ENCODE measurements at regions not wholly inside any gene's neighbourhood (a gene's known extent, or its start where the extent isn't known, plus 50 kb on each side); places are given as distances from the start of the nearest gene placed in this dataset.

GRCh38 chr3:40925231-40925630 lies 274.1 kb upstream of the CTNNB1 start:
- TF ChIP-seq CTCF (IDR thresholded peaks at IDR 0.05; ENCODE audit: unreplicated experiment): no peak
- Mint-ChIP-seq H3K36me3 (ENCODE audit: insufficient read depth) (no peaks in the 10 kb centered on the region), H3K9me3 (ENCODE audit: low read depth) (peaks cover 6% of the 10 kb centered on the region), H3K4me1 (ENCODE audit: low read depth) (peaks cover 14% of the 10 kb centered on the region), H3K27ac (no peak overlapping the region), H3K4me3 (ENCODE audit: low read depth) (no peak overlapping the region), H3K27me3 (no peaks in the 10 kb centered on the region)
- no peak for DNase-seq (ENCODE audit: low spot score, unreplicated experiment)

GRCh38 chr3:40930131-40930538 lies 269.2 kb upstream of the CTNNB1 start:
- H3K27me3 Mint-ChIP-seq: no peaks in the 10 kb centered on the region
- H3K9me3 Mint-ChIP-seq (ENCODE audit: low read depth): peaks cover 16% of the 10 kb centered on the region
- peaks cover 1% of the 10 kb centered on the region for H3K36me3 Mint-ChIP-seq (ENCODE audit: insufficient read depth)
- peaks cover 4% of the 10 kb centered on the region for H3K4me1 Mint-ChIP-seq (ENCODE audit: low read depth)
- TF ChIP-seq CTCF (IDR thresholded peaks at IDR 0.05; ENCODE audit: unreplicated experiment): no peak
- no peak overlapping the region for H3K4me3 Mint-ChIP-seq (ENCODE audit: low read depth)
- no peak overlapping the region for H3K27ac Mint-ChIP-seq
- DNase-seq (ENCODE audit: low spot score, unreplicated experiment): no peak

GRCh38 chr3:40930756-40931155 lies 268.5 kb upstream of the CTNNB1 start:
- Mint-ChIP-seq H3K27me3 (no peaks in the 10 kb centered on the region), H3K9me3 (ENCODE audit: low read depth) (peaks cover 16% of the 10 kb centered on the region), H3K4me3 (ENCODE audit: low read depth) (no peak overlapping the region)

GRCh38 chr3:40938591-40938990 lies 260.7 kb upstream of the CTNNB1 start:
- Mint-ChIP-seq H3K27ac (peak overlapping the region; percentile 83), H3K36me3 (ENCODE audit: insufficient read depth) (no peaks in the 10 kb centered on the region), H3K4me1 (ENCODE audit: low read depth) (peaks cover 18% of the 10 kb centered on the region), H3K27me3 (no peaks in the 10 kb centered on the region), H3K9me3 (ENCODE audit: low read depth) (peaks cover 4% of the 10 kb centered on the region), H3K4me3 (ENCODE audit: low read depth) (no peak overlapping the region)
- no peak for TF ChIP-seq CTCF (IDR thresholded peaks at IDR 0.05; ENCODE audit: unreplicated experiment)
- DNase-seq (ENCODE audit: low spot score, unreplicated experiment): no peak

More at GRCh38 chr3:40930756-40931155, 268.5 kb upstream of the CTNNB1 start:
- TF ChIP-seq CTCF (IDR thresholded peaks at IDR 0.05; ENCODE audit: unreplicated experiment): no peak
- Mint-ChIP-seq H3K4me1 (ENCODE audit: low read depth) (peaks cover 1% of the 10 kb centered on the region), H3K36me3 (ENCODE audit: insufficient read depth) (peaks cover 1% of the 10 kb centered on the region), H3K27ac (no peak overlapping the region)
- DNase-seq (ENCODE audit: low spot score, unreplicated experiment): no peak

- H3K4me1 Mint-ChIP-seq (ENCODE audit: low read depth): peaks cover 18% of the 10 kb centered on the region
- no peaks in the 10 kb centered on the region for H3K36me3 Mint-ChIP-seq (ENCODE audit: insufficient read depth)
- no peak overlapping the region for H3K4me3 Mint-ChIP-seq (ENCODE audit: low read depth)
- no peaks in the 10 kb centered on the region for H3K27me3 Mint-ChIP-seq
- peak overlapping the region; percentile 83 for H3K27ac Mint-ChIP-seq
- TF ChIP-seq CTCF (IDR thresholded peaks at IDR 0.05; ENCODE audit: unreplicated experiment): no peak
- no peaks in the 10 kb centered on the region for H3K9me3 Mint-ChIP-seq (ENCODE audit: low read depth)
- DNase-seq (ENCODE audit: low spot score, unreplicated experiment): no peak
Observed at GRCh38 chr3:40939030-40939740, 260.1 kb upstream of the CTNNB1 start.

All from progenitor cell of endocrine pancreas (in vitro differentiated cells).